ENCODE measurements at regions not wholly inside any gene's neighbourhood (a gene's known extent, or its start where the extent isn't known, plus 50 kb on each side); places are given as distances from the start of the nearest gene placed in this dataset.

- Histone ChIP-seq H3K27ac (replicated peaks) (no peak overlapping the region), H3K4me3 (replicated peaks; ENCODE audit: insufficient read depth, low read length) (no peak overlapping the region), H3K27me3 (ENCODE audit: insufficient read depth, poor library complexity, severe bottlenecking) (no peaks in the 10 kb centered on the region)
- no peak for DNase-seq (ENCODE audit: low read depth in 1 of 2, low spot score in 1 of 2)
- TF ChIP-seq GABPA (IDR thresholded peaks at IDR 0.05; ENCODE audit: low read depth) (no peak), CTCF (IDR thresholded peaks at IDR 0.05; ENCODE audit: insufficient read depth, low read length) (no peak), REST (IDR thresholded peaks at IDR 0.05; ENCODE audit: insufficient replicate concordance, low read depth) (no peak), POLR2AphosphoS5 (IDR thresholded peaks at IDR 0.05; ENCODE audit: low read depth) (no peak), SPI1 (IDR thresholded peaks at IDR 0.05; ENCODE audit: borderline replicate concordance, low read depth) (no peak)
Measured at GRCh38 chr6:148081076-148081475, 261.6 kb upstream of the SASH1 start.

- no peak for DNase-seq (ENCODE audit: low read depth in 1 of 2, low spot score in 1 of 2)
- H3K27ac ChIP-seq (replicated peaks): no peak overlapping the region
- no peak overlapping the region for H3K4me3 ChIP-seq (replicated peaks; ENCODE audit: insufficient read depth, low read length)
- TF ChIP-seq POLR2AphosphoS5 (IDR thresholded peaks at IDR 0.05; ENCODE audit: low read depth) (no peak), CTCF (IDR thresholded peaks at IDR 0.05; ENCODE audit: insufficient read depth, low read length) (no peak), SPI1 (IDR thresholded peaks at IDR 0.05; ENCODE audit: borderline replicate concordance, low read depth) (no peak), GABPA (IDR thresholded peaks at IDR 0.05; ENCODE audit: low read depth) (no peak), REST (IDR thresholded peaks at IDR 0.05; ENCODE audit: insufficient replicate concordance, low read depth) (no peak)
- H3K27me3 ChIP-seq (ENCODE audit: insufficient read depth, poor library complexity, severe bottlenecking): no peaks in the 10 kb centered on the region
Measured at GRCh38 chr6:148082044-148082443, 260.6 kb upstream of the SASH1 start.

- TF ChIP-seq POLR2AphosphoS5 (IDR thresholded peaks at IDR 0.05; ENCODE audit: low read depth): no peak
- no peak for TF ChIP-seq CTCF (IDR thresholded peaks at IDR 0.05; ENCODE audit: insufficient read depth, low read length)
- TF ChIP-seq GABPA (IDR thresholded peaks at IDR 0.05; ENCODE audit: low read depth): no peak
- TF ChIP-seq REST (IDR thresholded peaks at IDR 0.05; ENCODE audit: insufficient replicate concordance, low read depth): no peak
- Histone ChIP-seq H3K4me3 (replicated peaks; ENCODE audit: insufficient read depth, low read length) (no peak overlapping the region), H3K27me3 (ENCODE audit: insufficient read depth, poor library complexity, severe bottlenecking) (no peaks in the 10 kb centered on the region), H3K27ac (replicated peaks) (no peak overlapping the region)
- no peak for DNase-seq (ENCODE audit: low read depth in 1 of 2, low spot score in 1 of 2)
Measured at GRCh38 chr6:148082696-148083095, 259.9 kb upstream of the SASH1 start.

Measured in HL-60 (cell line).